Peyer's patch (tissue), 4 donors: ENCODE measurements at regions not wholly inside any gene's neighbourhood (a gene's known extent, or its start where the extent isn't known, plus 50 kb on each side); places are given as distances from the start of the nearest gene placed in this dataset.

ENCODE experiments used
- DNase-seq, 3 donors: peaks; one replicate each; pipeline ENCODE4 v3.0.0-alpha.2; 2017 to 2019
- H3K27ac ChIP-seq, 4 donors: fragments of 200-600 bp; sonication (generic); one replicate each; pipeline ENCODE4 v1.5.1; 2016 to 2019
- H3K27me3 ChIP-seq, 2 donors: fragments of 200-600 bp; sonication (generic); one replicate each; pipeline ENCODE4 v1.5.1; 2019
- H3K36me3 ChIP-seq, 3 donors: fragments of 200-600 bp; sonication (generic); one replicate each; pipeline ENCODE4 v1.5.1; 2016 to 2019
- H3K4me1 ChIP-seq, 4 donors: fragments of 200-600 bp; sonication (generic); one replicate each; pipeline ENCODE4 v1.5.1; 2016 to 2019
- H3K4me3 ChIP-seq, 4 donors: fragments of 200-600 bp; sonication (generic); 1 replicate in 3 of 4; 2 replicates in 1 of 4; pipeline ENCODE4 v1.5.1; 2016 to 2019; ENCODE audit warnings: mild to moderate bottlenecking in 1 of 4
- H3K9me3 ChIP-seq, 4 donors: fragments of 200-600 bp; sonication (generic); one replicate each; pipeline ENCODE4 v1.5.1; 2016 to 2019; ENCODE audit warnings: mild to moderate bottlenecking in 1 of 4
- CTCF ChIP-seq, 6 experiments: fragments of 450-650 bp in 4 of 6; fragments of 200-600 bp in 2 of 6; sonication (generic) in 1 of 6; IDR thresholded peaks; one replicate each; pipeline ENCODE4 v1.5.1; 2017 to 2019; ENCODE audit warnings: antibody characterized with exemption in 6 of 6, mild to moderate bottlenecking in 3 of 6, moderate library complexity in 1 of 6
- POLR2A ChIP-seq, 2 donors: fragments of 450-650 bp; IDR thresholded peaks; one replicate each; pipeline ENCODE4 v1.5.1; 2017; ENCODE audit warnings: antibody characterized with exemption in 2 of 2, mild to moderate bottlenecking in 2 of 2, moderate library complexity in 2 of 2

- Histone ChIP-seq H3K4me1 (no peaks in the 10 kb centered on the region), H3K9me3 (peaks cover 0 to 3% (median 0%) of the 10 kb centered on the region in 4 donors), H3K36me3 (no peaks in the 10 kb centered on the region), H3K4me3 (no peak overlapping the region), H3K27me3 (no peaks in the 10 kb centered on the region), H3K27ac (no peak overlapping the region)
- DNase-seq, result no peak
- TF ChIP-seq POLR2A (IDR thresholded peaks at IDR 0.05) (no peak), CTCF (IDR thresholded peaks at IDR 0.05) (no peak)
Observed at GRCh38 chr15:47266566-47266965, 450.7 kb upstream of the SEMA6D start.

- no peak overlapping the region for H3K27ac ChIP-seq
- TF ChIP-seq CTCF (IDR thresholded peaks at IDR 0.05) (no peak), POLR2A (IDR thresholded peaks at IDR 0.05) (no peak)
- H3K27me3 ChIP-seq, result no peaks in the 10 kb centered on the region
- DNase-seq, result no peak
- no peaks in the 10 kb centered on the region for H3K9me3 ChIP-seq
- no peaks in the 10 kb centered on the region for H3K36me3 ChIP-seq
- no peak overlapping the region for H3K4me3 ChIP-seq
- H3K4me1 ChIP-seq, result no peaks in the 10 kb centered on the region
Observed at GRCh38 chr15:47273864-47274263, 443.4 kb upstream of the SEMA6D start.

- no peak for DNase-seq
Observed at GRCh38 chr15:47283246-47283645, 434.1 kb upstream of the SEMA6D start.

GRCh38 chr15:47288794-47289193 is 428.5 kb upstream of the SEMA6D start:
- Histone ChIP-seq H3K4me3 (no peak overlapping the region), H3K36me3 (no peaks in the 10 kb centered on the region), H3K9me3 (no peaks in the 10 kb centered on the region), H3K27me3 (no peaks in the 10 kb centered on the region), H3K4me1 (no peaks in the 10 kb centered on the region), H3K27ac (no peak overlapping the region)
- DNase-seq, result no peak
- TF ChIP-seq POLR2A (IDR thresholded peaks at IDR 0.05) (no peak), CTCF (IDR thresholded peaks at IDR 0.05) (no peak)

More at GRCh38 chr15:47283246-47283645, 434.1 kb upstream of the SEMA6D start:
- no peak overlapping the region for H3K4me3 ChIP-seq
- no peak overlapping the region for H3K27ac ChIP-seq
- no peaks in the 10 kb centered on the region for H3K4me1 ChIP-seq
- H3K36me3 ChIP-seq, result no peaks in the 10 kb centered on the region
- TF ChIP-seq CTCF (IDR thresholded peaks at IDR 0.05) (no peak), POLR2A (IDR thresholded peaks at IDR 0.05) (no peak)
- H3K9me3 ChIP-seq, result no peaks in the 10 kb centered on the region
- H3K27me3 ChIP-seq, result no peaks in the 10 kb centered on the region

GRCh38 chr15:47289656-47290055 is 427.6 kb upstream of the SEMA6D start:
- H3K4me1 ChIP-seq, result no peaks in the 10 kb centered on the region
- no peak overlapping the region for H3K4me3 ChIP-seq
- TF ChIP-seq CTCF (IDR thresholded peaks at IDR 0.05) (no peak), POLR2A (IDR thresholded peaks at IDR 0.05) (no peak)
- no peak overlapping the region for H3K27ac ChIP-seq
- no peaks in the 10 kb centered on the region for H3K9me3 ChIP-seq
- H3K27me3 ChIP-seq, result no peaks in the 10 kb centered on the region
- no peak for DNase-seq
- H3K36me3 ChIP-seq, result no peaks in the 10 kb centered on the region

- H3K9me3 ChIP-seq, result no peaks in the 10 kb centered on the region
- no peaks in the 10 kb centered on the region for H3K36me3 ChIP-seq
- H3K4me3 ChIP-seq, result no peak overlapping the region
- DNase-seq, result no peak
- H3K27me3 ChIP-seq, result no peaks in the 10 kb centered on the region
- H3K27ac ChIP-seq, result no peak overlapping the region
- H3K4me1 ChIP-seq, result no peaks in the 10 kb centered on the region
- no peak for TF ChIP-seq POLR2A (IDR thresholded peaks at IDR 0.05)
- TF ChIP-seq CTCF (IDR thresholded peaks at IDR 0.05), result no peak
Observed at GRCh38 chr15:47291767-47292166, 425.5 kb upstream of the SEMA6D start.
